H9 (cell line): ENCODE measurements at regions not wholly inside any gene's neighbourhood (a gene's known extent, or its start where the extent isn't known, plus 50 kb on each side); places are given as distances from the start of the nearest gene placed in this dataset.

Experiments
- DNase-seq: peaks from one replicate; pipeline ENCODE4 v3.0.0-alpha.2; 2017
- H2AFZ ChIP-seq: one replicate; pipeline ENCODE4 v1.6.1; 2013; ENCODE audit warnings: mild to moderate bottlenecking, low read length, control low read depth, moderate library complexity
- H2AK5ac ChIP-seq: 2 replicates; pipeline ENCODE4 v1.6.1; 2013; ENCODE audit warnings: low read length, control low read depth, mixed read lengths; ENCODE audit not compliant: insufficient read length
- H2BK120ac ChIP-seq: one replicate; pipeline ENCODE4 v1.6.1; 2013; ENCODE audit warnings: low read depth, mild to moderate bottlenecking, low read length, control low read depth, inconsistent platforms; ENCODE audit not compliant: poor library complexity, severe bottlenecking
- H2BK12ac ChIP-seq: 2 replicates; pipeline ENCODE4 v1.6.1; 2013; ENCODE audit warnings: low read length, control low read depth, mixed read lengths, low read depth; ENCODE audit not compliant: insufficient read length
- H2BK15ac ChIP-seq: 2 replicates; pipeline ENCODE4 v1.6.1; 2013; ENCODE audit warnings: low read depth, low read length, control low read depth
- H2BK20ac ChIP-seq: one replicate; pipeline ENCODE4 v1.6.1; 2013; ENCODE audit warnings: low read depth, mild to moderate bottlenecking, low read length, control low read depth, inconsistent platforms; ENCODE audit not compliant: poor library complexity, severe bottlenecking
- H2BK5ac ChIP-seq: 2 replicates; pipeline ENCODE4 v1.6.1; 2013; ENCODE audit warnings: low read length, control low read depth, mixed read lengths; ENCODE audit not compliant: insufficient read length
- H3K14ac ChIP-seq: 2 replicates; pipeline ENCODE4 v1.6.1; 2013; ENCODE audit warnings: low read length, control low read depth; ENCODE audit not compliant: insufficient read depth
- H3K18ac ChIP-seq: 2 replicates; pipeline ENCODE4 v1.6.1; 2013; ENCODE audit warnings: low read depth, mild to moderate bottlenecking, mixed read lengths, low read length, control low read depth; ENCODE audit not compliant: insufficient read length
- H3K23ac ChIP-seq: 2 replicates; pipeline ENCODE4 v1.6.1; 2013; ENCODE audit warnings: low read length, control low read depth, mixed read lengths, low read depth; ENCODE audit not compliant: insufficient read length
- H3K23me2 ChIP-seq: 2 replicates; pipeline ENCODE4 v1.6.1; 2013; ENCODE audit warnings: low read depth, mild to moderate bottlenecking, mixed read lengths, low read length, control low read depth; ENCODE audit not compliant: insufficient read length, poor library complexity, severe bottlenecking
- H3K27ac ChIP-seq: 2 replicates; pipeline ENCODE4 v1.5.1; 2013; ENCODE audit warnings: low read length, control low read depth, mixed read lengths, low read depth; ENCODE audit not compliant: insufficient read length
- H3K27me3 ChIP-seq: 2 replicates; pipeline ENCODE4 v1.6.1; 2013; ENCODE audit warnings: low read length, control low read depth, inconsistent platforms; ENCODE audit not compliant: insufficient read depth
- H3K4ac ChIP-seq: 2 replicates; pipeline ENCODE4 v1.6.1; 2013; ENCODE audit warnings: low read depth, mild to moderate bottlenecking, control low read depth, inconsistent platforms, low read length, moderate library complexity
- H3K4me1 ChIP-seq: 2 replicates; pipeline ENCODE4 v1.6.1; 2013; ENCODE audit warnings: low read length, control low read depth, inconsistent platforms; ENCODE audit not compliant: insufficient read depth
- H3K4me2 ChIP-seq: 2 replicates; pipeline ENCODE4 v1.6.1; 2013; ENCODE audit warnings: low read length, control low read depth, mixed read lengths; ENCODE audit not compliant: insufficient read length, insufficient read depth
- H3K56ac ChIP-seq: 2 replicates; pipeline ENCODE4 v1.6.1; 2013; ENCODE audit warnings: low read depth, mild to moderate bottlenecking, mixed read lengths, low read length, control low read depth; ENCODE audit not compliant: insufficient read length
- H3K79me1 ChIP-seq: 2 replicates; pipeline ENCODE4 v1.6.1; 2013; ENCODE audit warnings: low read depth, mild to moderate bottlenecking, moderate library complexity, low read length, control low read depth, inconsistent platforms; ENCODE audit not compliant: insufficient read depth, poor library complexity, severe bottlenecking
- H3K79me2 ChIP-seq: 2 replicates; pipeline ENCODE4 v1.6.1; 2013; ENCODE audit warnings: low read length, control low read depth, inconsistent platforms; ENCODE audit not compliant: insufficient read depth
- H3K9ac ChIP-seq: 2 replicates; pipeline ENCODE4 v1.6.1; 2013; ENCODE audit warnings: low read length, control low read depth, mixed read lengths; ENCODE audit not compliant: insufficient read length; ENCODE audit errors: extremely low read depth
- H3K9me3 ChIP-seq: one replicate; pipeline ENCODE4 v1.6.1; 2013; ENCODE audit warnings: low read depth, low read length, inconsistent platforms; ENCODE audit not compliant: control insufficient read depth
- H3T11ph ChIP-seq: one replicate; pipeline ENCODE4 v1.6.1; 2013; ENCODE audit warnings: mild to moderate bottlenecking, low read length, control low read depth, inconsistent platforms
- H4K20me1 ChIP-seq: one replicate; pipeline ENCODE4 v1.6.1; 2013; ENCODE audit not compliant: control insufficient read depth, insufficient read length, insufficient read depth
- H4K5ac ChIP-seq: 2 replicates; pipeline ENCODE4 v1.6.1; 2013; ENCODE audit warnings: low read depth, mild to moderate bottlenecking, mixed read lengths, low read length, control low read depth; ENCODE audit not compliant: insufficient read length
- H4K8ac ChIP-seq: replicated peaks from 2 replicates; pipeline ENCODE4 v1.6.1; 2013; ENCODE audit warnings: low read length, control low read depth, mixed read lengths, low read depth; ENCODE audit not compliant: insufficient read length
- H4K91ac ChIP-seq: 2 replicates; pipeline ENCODE4 v1.6.1; 2013; ENCODE audit warnings: low read depth, mild to moderate bottlenecking, moderate library complexity, mixed read lengths, low read length, control low read depth; ENCODE audit not compliant: insufficient read length
- H3K27ac Mint-ChIP-seq, 3 experiments: 2 replicates in 2 of 3; 3 replicates in 1 of 3; pipeline ENCODE4 v1.8.0; 2020 to 2021; ENCODE audit warnings: mixed read lengths in 3 of 3, mild to moderate bottlenecking in 1 of 3, moderate library complexity in 1 of 3
- H3K27me3 Mint-ChIP-seq: 2 replicates; pipeline ENCODE4 v1.8.0; 2021; ENCODE audit warnings: low read depth, mild to moderate bottlenecking, moderate library complexity, mixed read lengths
- H3K36me3 Mint-ChIP-seq, 3 experiments: 2 replicates in 2 of 3; 3 replicates in 1 of 3; pipeline ENCODE4 v1.8.0; 2020 to 2021; ENCODE audit warnings: low read depth in 3 of 3, mixed read lengths in 3 of 3; ENCODE audit not compliant: insufficient read depth in 1 of 3
- H3K4me1 Mint-ChIP-seq, 2 experiments: 2 replicates each; pipeline ENCODE4 v1.8.0; 2020; ENCODE audit warnings: mixed read lengths in 2 of 2
- H3K4me3 Mint-ChIP-seq, 2 experiments: 2 replicates in 1 of 2; 3 replicates in 1 of 2; pipeline ENCODE4 v1.8.0; 2020 to 2021; ENCODE audit warnings: mild to moderate bottlenecking in 2 of 2, mixed read lengths in 2 of 2, moderate library complexity in 1 of 2
- H3K9me3 Mint-ChIP-seq, 2 experiments: 2 replicates in 1 of 2; 3 replicates in 1 of 2; pipeline ENCODE4 v1.8.0; 2020; ENCODE audit warnings: mild to moderate bottlenecking in 2 of 2, mixed read lengths in 2 of 2, moderate library complexity in 1 of 2
- CTCF ChIP-seq: fragments of 200-600 bp; sonication (generic); conservative IDR thresholded peaks from 3 replicates; pipeline ENCODE4 v1.8.0; 2021; ENCODE audit warnings: antibody characterized with exemption, mild to moderate bottlenecking
- WGBS: extraction: QIAGEN DNeasy Blood & Tissue Kit; methylation state at CpG from one replicate; pipeline ENCODE4 v1.1.7; 2013; ENCODE audit warnings: missing lambda C conversion rate, low lambda C conversion rate, mixed read lengths; ENCODE audit not compliant: insufficient read length; ENCODE audit errors: extremely low coverage; 5-methylcytosine and 5-hydroxymethylcytosine counted together

GRCh38 chr13:44872751-44873150 is 116.5 kb downstream of the NUFIP1 start:
- Histone ChIP-seq H3K27ac (no peak overlapping the region), H3K56ac (no peak overlapping the region), H3T11ph (no peak overlapping the region), H4K91ac (no peak overlapping the region), H3K4me1 (no peaks in the 10 kb centered on the region), H3K79me1 (no peaks in the 10 kb centered on the region), H2BK15ac (no peak overlapping the region), H3K14ac (no peak overlapping the region), H4K5ac (no peak overlapping the region), H3K4me2 (no peak overlapping the region), H3K27me3 (no peaks in the 10 kb centered on the region), H4K8ac (no peak overlapping the region), H3K79me2 (no peaks in the 10 kb centered on the region), H3K9me3 (no peaks in the 10 kb centered on the region), H2BK20ac (no peak overlapping the region), H3K9ac (no peak overlapping the region), H3K4ac (no peak overlapping the region), H2AFZ (no peak overlapping the region), H3K23me2 (no peaks in the 10 kb centered on the region), H2AK5ac (no peak overlapping the region), H4K20me1 (no peaks in the 10 kb centered on the region), H2BK12ac (no peak overlapping the region), H2BK5ac (no peak overlapping the region), H3K23ac (no peak overlapping the region), H3K18ac (no peak overlapping the region), H2BK120ac (no peak overlapping the region)
- H3K27me3 Mint-ChIP-seq = peaks cover 1% of the 10 kb centered on the region
- DNase-seq = no peak
- H3K36me3 Mint-ChIP-seq = peaks cover 1 to 6% (median 3%) of the 10 kb centered on the region in 3 experiments; a peak in 4 of 7 replicates
- no CpG with 5 or more reads among the region's 13 CpGs for WGBS
- no peaks in the 10 kb centered on the region for H3K4me1 Mint-ChIP-seq
- H3K9me3 Mint-ChIP-seq = peaks cover 5 to 7% of the 10 kb centered on the region in 2 experiments; a peak in 4 of 5 replicates
- no peak overlapping the region; a peak in 1 of 7 replicates for H3K27ac Mint-ChIP-seq
- no peak for TF ChIP-seq CTCF
- no peak overlapping the region for H3K4me3 Mint-ChIP-seq
